Psoas muscle (tissue), 7 donors: ENCODE measurements at regions not wholly inside any gene's neighbourhood (a gene's known extent, or its start where the extent isn't known, plus 50 kb on each side); places are given as distances from the start of the nearest gene placed in this dataset.

ENCODE experiments used
- ATAC-seq, 4 donors: fragments of 200-7000 bp; cut with Tn5 transposase; one replicate each; pipeline ENCODE4 v1.9.1; 2020; ENCODE audit warnings: moderate library complexity in 3 of 4, mild to moderate bottlenecking in 2 of 4
- DNase-seq, 2 donors: peaks; one replicate each; pipeline ENCODE4 v3.0.0-alpha.2; 2020
- H3K27ac ChIP-seq: fragments of 200-600 bp; one replicate; pipeline ENCODE4 v1.8.0; 2022
- H3K27me3 ChIP-seq, 3 donors: fragments of 200-600 bp in 1 of 3; one replicate each; pipeline versions ENCODE4 v1.6.1 to v1.8.0; 2013 to 2022; ENCODE audit warnings: low read length in 2 of 3, mild to moderate bottlenecking in 2 of 3, moderate library complexity in 1 of 3; ENCODE audit not compliant: insufficient read depth in 3 of 3
- H3K36me3 ChIP-seq, 2 donors: fragments of 200-600 bp in 1 of 2; one replicate each; pipeline versions ENCODE4 v1.6.1 to v1.8.0; 2013 to 2022; ENCODE audit warnings: low read depth in 1 of 2, mild to moderate bottlenecking in 1 of 2, moderate library complexity in 1 of 2; ENCODE audit not compliant: insufficient read depth in 1 of 2
- H3K4me1 ChIP-seq: fragments of 200-600 bp; one replicate; pipeline ENCODE4 v1.8.0; 2022
- H3K4me3 ChIP-seq: fragments of 200-600 bp; one replicate; pipeline ENCODE4 v1.8.0; 2022; ENCODE audit warnings: mild to moderate bottlenecking
- H3K9me3 ChIP-seq: fragments of 200-600 bp; one replicate; pipeline ENCODE4 v1.8.0; 2022
- CTCF ChIP-seq: fragments of 200-600 bp; IDR thresholded peaks from one replicate; pipeline ENCODE4 v1.8.0; 2022; ENCODE audit warnings: antibody characterized with exemption
- WGBS, 3 donors: extraction: QIAGEN DNeasy Blood & Tissue Kit; methylation state at CpG; one replicate each; pipeline versions ENCODE4 v1.1.6 to v1.1.7; 2013; 5-methylcytosine and 5-hydroxymethylcytosine counted together
- intact Hi-C, 2 donors: fragments of 100-400 bp; cut with DNase I; formaldehyde crosslinking; loops; one replicate each; pipeline versions ENCODE4 v1.11.0 to v1.14.2; 2022
- donor health status: healthy with polysubstance abuse.
- donor health status: DM: no; HTN: no; CAD: no; lungs with moderate emphysema.
- donor health status: Bipolar disorder and iron deficiency.
- donor health status: healthy.
- donor health status: DM: yes; HTN: yes; CAD: no.
- donor health status: DM: no; HTN: no; CAD: no.
- donor health status: DM: yes; HTN: yes; CAD: no.

- no peaks in the 10 kb centered on the region for H3K9me3 ChIP-seq
- H3K27ac ChIP-seq = no peak overlapping the region
- ATAC-seq (no peak), DNase-seq (no peak)
- no peak for TF ChIP-seq CTCF
- H3K4me3 ChIP-seq = no peak overlapping the region
- intact Hi-C loops = loop anchor here in 1 of 2 donors (10.0 kb wide), 1 partner anchor 1052 kb away; no protein-coding TSS in a partner anchor
- H3K27me3 ChIP-seq = peaks cover 0 to 3% (median 0%) of the 10 kb centered on the region in 3 donors
- no peaks in the 10 kb centered on the region for H3K4me1 ChIP-seq
- H3K36me3 ChIP-seq = no peaks in the 10 kb centered on the region
- 98% methylated on average over 5 of the region's 5 CpGs for WGBS, 3 donors
Observed at GRCh38 chr5:53172630-53173029, 63.1 kb upstream of the MOCS2 start.

- WGBS, 3 donors = 73 to 84% (median 80%) methylated on average over 8 of the region's 8 CpGs
- Histone ChIP-seq H3K27me3 (peaks cover 0 to 3% (median 0%) of the 10 kb centered on the region in 3 donors), H3K4me3 (no peak overlapping the region), H3K4me1 (no peaks in the 10 kb centered on the region), H3K36me3 (no peaks in the 10 kb centered on the region), H3K9me3 (no peaks in the 10 kb centered on the region), H3K27ac (no peak overlapping the region)
- intact Hi-C loops = loop anchor here in 1 of 2 donors (10.0 kb wide), 1 partner anchor 1052 kb away; no protein-coding TSS in a partner anchor
- no peak for TF ChIP-seq CTCF
- ATAC-seq (no peak), DNase-seq (no peak)
Observed at GRCh38 chr5:53173083-53173482, 63.5 kb upstream of the MOCS2 start.

DNA sequence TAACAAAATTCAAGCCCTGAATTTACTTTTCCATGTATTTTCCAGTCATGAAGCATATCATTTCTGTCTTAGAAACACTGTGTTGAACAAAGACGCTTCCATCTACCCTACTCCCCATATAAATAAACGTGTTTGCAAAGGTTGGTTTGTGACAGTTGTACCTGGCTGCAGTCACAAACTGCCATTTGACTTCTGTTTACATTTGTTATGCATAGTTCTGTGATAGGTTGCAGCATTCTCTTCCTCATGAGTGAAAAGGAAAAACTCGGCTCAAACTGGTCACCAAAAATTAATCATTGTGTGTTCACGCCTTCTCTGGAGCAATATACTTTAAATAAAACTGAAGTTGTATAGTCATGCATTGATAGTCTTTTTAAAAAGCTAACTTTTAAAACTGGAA, 69.3 kb upstream of the MOCS2 start:
- peaks cover 0 to 3% (median 2%) of the 10 kb centered on the region in 3 donors for H3K27me3 ChIP-seq
- no peaks in the 10 kb centered on the region for H3K9me3 ChIP-seq
- no peaks in the 10 kb centered on the region for H3K36me3 ChIP-seq
- no peaks in the 10 kb centered on the region for H3K4me1 ChIP-seq
- no peak for TF ChIP-seq CTCF
- 74 to 78% (median 78%) methylated on average over 4 of the region's 4 CpGs for WGBS, 3 donors
- H3K27ac ChIP-seq = no peak overlapping the region
- intact Hi-C loops = loop anchor here in 1 of 2 donors (10.0 kb wide), 1 partner anchor 1046 kb away; no protein-coding TSS in a partner anchor
- DNase-seq (no peak), ATAC-seq (no peak)
- H3K4me3 ChIP-seq = no peak overlapping the region

DNA sequence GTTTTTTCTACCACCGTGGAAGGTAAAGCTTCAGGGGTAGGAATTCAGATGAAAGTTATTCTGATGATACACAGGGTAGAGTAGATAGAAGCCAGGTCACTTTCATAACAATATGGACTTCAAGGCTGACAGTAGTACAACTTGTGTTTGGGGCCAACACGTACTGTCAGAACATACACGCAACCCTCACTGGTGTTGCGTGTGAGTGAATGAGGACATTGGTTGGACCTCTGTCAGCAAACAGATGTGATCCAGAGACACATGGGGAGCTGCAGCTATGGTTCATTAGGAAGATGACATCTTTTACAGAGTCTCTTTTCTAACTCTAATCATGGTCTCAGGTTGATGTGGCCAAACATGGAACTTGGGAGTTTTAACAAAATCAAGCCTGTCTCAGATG, 70.1 kb upstream of the MOCS2 start:
- peaks cover 0 to 3% (median 2%) of the 10 kb centered on the region in 3 donors for H3K27me3 ChIP-seq
- no peak overlapping the region for H3K27ac ChIP-seq
- ATAC-seq = no peak
- no peaks in the 10 kb centered on the region for H3K4me1 ChIP-seq
- intact Hi-C loops = loop anchor here in 1 of 2 donors (10.0 kb wide), 1 partner anchor 1045 kb away; no protein-coding TSS in a partner anchor
- no peak for DNase-seq
- no peak overlapping the region for H3K4me3 ChIP-seq
- H3K9me3 ChIP-seq = no peaks in the 10 kb centered on the region
- 47 to 74% (median 53%) methylated on average over 4 of the region's 4 CpGs for WGBS, 3 donors
- H3K36me3 ChIP-seq = no peaks in the 10 kb centered on the region
- TF ChIP-seq CTCF = no peak

DNA sequence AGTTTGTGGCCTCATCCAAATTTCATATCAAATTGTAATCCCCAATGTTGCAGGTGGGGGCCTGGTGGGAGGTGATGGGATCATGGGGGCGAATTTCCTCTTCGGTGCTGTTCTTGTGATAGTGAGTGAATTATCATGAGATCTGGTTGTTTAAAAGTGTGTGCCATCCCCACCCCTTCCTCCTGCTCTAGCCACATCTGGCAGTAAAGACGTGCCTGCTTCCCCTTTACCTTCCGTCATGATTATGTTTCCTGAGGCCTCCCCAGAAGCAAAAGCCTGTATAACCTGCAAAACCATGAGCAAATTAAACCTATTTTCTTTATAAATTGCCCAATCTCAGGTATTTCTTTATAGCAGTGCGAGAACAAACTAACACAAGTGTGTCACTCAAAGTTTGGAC, 71.0 kb upstream of the MOCS2 start:
- intact Hi-C loops = no loop called here
- DNase-seq (no peak), ATAC-seq (no peak)
- no peaks in the 10 kb centered on the region for H3K4me1 ChIP-seq
- WGBS, 3 donors = 83 to 92% (median 86%) methylated on average over 5 of the region's 5 CpGs
- no peak overlapping the region for H3K4me3 ChIP-seq
- TF ChIP-seq CTCF = no peak
- no peak overlapping the region for H3K27ac ChIP-seq
- H3K36me3 ChIP-seq = no peaks in the 10 kb centered on the region
- no peaks in the 10 kb centered on the region for H3K9me3 ChIP-seq
- H3K27me3 ChIP-seq = peaks cover 0 to 2% (median 0%) of the 10 kb centered on the region in 3 donors
